ENCODE measurements at regions not wholly inside any gene's neighbourhood (a gene's known extent, or its start where the extent isn't known, plus 50 kb on each side); places are given as distances from the start of the nearest gene placed in this dataset.

DNA sequence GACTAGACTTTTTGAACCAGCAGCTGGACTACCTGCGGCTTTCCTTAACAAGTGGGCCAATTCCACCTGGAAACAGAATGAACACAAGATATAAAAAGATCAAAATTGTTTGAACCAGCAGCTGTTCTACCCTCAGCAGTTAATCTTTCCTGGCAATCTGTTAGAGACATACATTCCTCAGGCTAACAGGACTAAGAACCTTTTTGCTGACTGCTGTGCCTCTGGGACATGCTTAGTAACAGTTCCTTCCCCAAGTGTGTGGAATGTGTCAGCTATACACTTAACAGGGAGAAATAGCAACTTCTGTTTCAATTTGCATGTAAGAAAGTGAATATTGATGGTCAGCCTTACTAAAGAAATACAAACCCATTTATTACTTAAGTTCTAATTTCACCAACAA is 554.4 kb downstream of the ARAP2 start:
- TF ChIP-seq, protein P1, sequence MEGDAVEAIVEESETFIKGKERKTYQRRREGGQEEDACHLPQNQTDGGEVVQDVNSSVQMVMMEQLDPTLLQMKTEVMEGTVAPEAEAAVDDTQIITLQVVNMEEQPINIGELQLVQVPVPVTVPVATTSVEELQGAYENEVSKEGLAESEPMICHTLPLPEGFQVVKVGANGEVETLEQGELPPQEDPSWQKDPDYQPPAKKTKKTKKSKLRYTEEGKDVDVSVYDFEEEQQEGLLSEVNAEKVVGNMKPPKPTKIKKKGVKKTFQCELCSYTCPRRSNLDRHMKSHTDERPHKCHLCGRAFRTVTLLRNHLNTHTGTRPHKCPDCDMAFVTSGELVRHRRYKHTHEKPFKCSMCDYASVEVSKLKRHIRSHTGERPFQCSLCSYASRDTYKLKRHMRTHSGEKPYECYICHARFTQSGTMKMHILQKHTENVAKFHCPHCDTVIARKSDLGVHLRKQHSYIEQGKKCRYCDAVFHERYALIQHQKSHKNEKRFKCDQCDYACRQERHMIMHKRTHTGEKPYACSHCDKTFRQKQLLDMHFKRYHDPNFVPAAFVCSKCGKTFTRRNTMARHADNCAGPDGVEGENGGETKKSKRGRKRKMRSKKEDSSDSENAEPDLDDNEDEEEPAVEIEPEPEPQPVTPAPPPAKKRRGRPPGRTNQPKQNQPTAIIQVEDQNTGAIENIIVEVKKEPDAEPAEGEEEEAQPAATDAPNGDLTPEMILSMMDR (IDR thresholded peaks at IDR 0.05), result no peak
- no peak for TF ChIP-seq POLR2A (IDR thresholded peaks at IDR 0.05)
